ENCODE measurements at regions not wholly inside any gene's neighbourhood (a gene's known extent, or its start where the extent isn't known, plus 50 kb on each side); places are given as distances from the start of the nearest gene placed in this dataset.

- no peak for TF ChIP-seq EP300 (IDR thresholded peaks at IDR 0.05)
- TF ChIP-seq CTCF (IDR thresholded peaks at IDR 0.05) = no peak
- TF ChIP-seq POLR2A (IDR thresholded peaks at IDR 0.05) = no peak
Observed at GRCh38 chr2:9685637-9686036, 54.8 kb upstream of the YWHAQ start.

All from stomach (tissue), 4 donors.